ENCODE measurements at regions not wholly inside any gene's neighbourhood (a gene's known extent, or its start where the extent isn't known, plus 50 kb on each side); places are given as distances from the start of the nearest gene placed in this dataset.

- no peak for DNase-seq (ENCODE audit: low read depth)
Observed at GRCh38 chr16:66137853-66138252, 228.6 kb upstream of the CDH5 start.

- DNase-seq (ENCODE audit: low read depth) = no peak
Observed at GRCh38 chr16:66136841-66137240, 229.7 kb upstream of the CDH5 start.

GRCh38 chr16:66135838-66136237, 230.7 kb upstream of the CDH5 start:
- no peak for DNase-seq (ENCODE audit: low read depth)

GRCh38 chr16:66135421-66135831, 231.1 kb upstream of the CDH5 start:
- DNase-seq (ENCODE audit: low read depth) = no peak

GRCh38 chr16:66134875-66135274, 231.6 kb upstream of the CDH5 start:
- no peak for DNase-seq (ENCODE audit: low read depth)

GRCh38 chr16:66133643-66134338, 232.7 kb upstream of the CDH5 start:
- no peak for DNase-seq (ENCODE audit: low read depth)

GRCh38 chr16:66131895-66132294, 234.6 kb upstream of the CDH5 start:
- no peak for DNase-seq (ENCODE audit: low read depth)

DNA sequence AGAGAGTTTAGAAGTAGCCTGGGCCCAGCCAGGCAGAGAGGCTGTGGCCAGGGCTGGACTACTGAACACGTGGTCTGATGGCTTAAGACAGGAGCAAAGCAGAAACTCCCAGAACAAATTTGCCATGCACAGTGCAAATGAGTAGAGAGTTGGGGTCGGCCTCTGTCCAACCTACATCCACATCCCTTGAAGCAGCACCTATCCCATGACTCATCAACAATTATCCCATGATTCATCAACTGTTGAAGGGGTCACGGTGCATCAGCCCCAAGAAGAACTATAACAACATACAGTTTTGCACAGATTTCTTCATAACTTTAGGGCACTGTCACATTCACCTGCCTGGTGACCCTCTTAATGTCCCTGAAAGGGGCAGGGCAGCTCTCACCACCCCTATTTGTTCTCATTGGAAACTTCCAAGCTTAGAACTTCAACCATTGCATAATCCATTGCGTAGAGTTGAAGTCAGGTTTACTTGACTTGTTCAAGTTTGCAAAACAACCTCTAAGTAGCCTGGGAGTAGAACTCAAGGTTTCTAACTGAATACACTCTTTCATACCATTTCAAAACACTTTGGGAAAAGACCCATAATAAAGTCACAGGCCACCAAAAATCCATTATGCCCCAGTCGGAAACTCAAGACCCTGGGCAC, 235.2 kb upstream of the CDH5 start:
- no peak for DNase-seq (ENCODE audit: low read depth)

GRCh38 chr16:66130296-66130905, 236.1 kb upstream of the CDH5 start:
- no peak for DNase-seq (ENCODE audit: low read depth)

DNA sequence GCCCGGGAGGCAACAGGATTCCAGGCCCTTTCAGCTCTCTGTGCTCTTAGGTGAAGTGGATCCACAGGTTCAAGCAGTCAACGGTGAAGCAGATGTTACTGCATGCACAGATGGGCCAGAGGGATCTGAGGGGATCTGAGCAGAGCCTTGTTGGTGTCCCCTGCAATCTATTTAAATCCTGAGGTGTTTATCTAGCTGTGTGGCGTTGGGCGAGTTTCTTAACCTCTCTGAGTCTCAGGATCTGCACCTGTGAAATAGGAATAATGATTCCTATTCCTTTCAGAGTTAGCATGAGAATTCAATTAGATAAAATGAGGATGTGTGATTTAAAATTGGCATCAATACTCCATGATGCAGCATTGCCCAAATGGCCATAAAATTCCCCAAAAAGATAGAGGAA, 237.3 kb upstream of the CDH5 start:
- no peak for DNase-seq (ENCODE audit: low read depth)

DNA sequence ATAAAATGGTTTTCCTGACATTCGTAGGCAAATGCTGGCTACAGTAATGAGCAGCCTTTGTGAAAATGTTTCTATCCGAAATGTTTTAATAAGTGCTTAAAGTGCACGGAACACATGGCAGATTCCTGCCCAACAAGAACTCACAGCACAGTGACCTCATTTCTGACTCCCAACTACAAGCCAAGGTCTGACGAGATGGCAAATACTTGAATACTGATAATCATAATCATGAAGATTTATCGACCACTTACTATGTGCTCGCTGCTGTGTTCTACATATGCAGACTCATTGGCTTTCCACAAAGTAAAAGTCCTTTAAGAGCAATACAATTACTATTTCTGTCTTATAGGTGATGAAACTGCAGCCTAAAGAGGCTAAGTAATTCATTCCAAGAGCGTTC, 238.1 kb upstream of the CDH5 start:
- DNase-seq (ENCODE audit: low read depth) = no peak

- DNase-seq (ENCODE audit: low read depth) = no peak
Observed at GRCh38 chr16:66127459-66128370, 238.8 kb upstream of the CDH5 start.

DNA sequence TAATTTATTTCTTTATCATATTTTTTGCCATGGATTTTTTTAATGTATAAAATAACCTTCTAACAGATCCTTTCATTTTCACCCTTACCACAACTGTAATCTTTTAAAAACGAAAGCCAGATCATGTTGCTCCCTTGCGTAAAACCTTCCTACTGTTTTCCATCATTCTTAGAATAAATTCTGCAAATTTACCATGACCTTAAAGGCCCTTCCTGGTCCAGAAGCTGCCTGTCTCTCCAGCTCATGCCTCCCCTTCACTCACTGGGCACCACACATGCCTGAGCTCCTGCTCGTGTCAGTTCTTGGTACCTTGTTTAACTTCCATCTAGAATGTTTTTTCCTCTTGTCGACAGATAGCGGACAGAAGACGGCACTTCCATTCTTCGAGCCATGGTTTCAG, 245.0 kb upstream of the CDH5 start:
- DNase-seq (ENCODE audit: low read depth) = no peak

DNA sequence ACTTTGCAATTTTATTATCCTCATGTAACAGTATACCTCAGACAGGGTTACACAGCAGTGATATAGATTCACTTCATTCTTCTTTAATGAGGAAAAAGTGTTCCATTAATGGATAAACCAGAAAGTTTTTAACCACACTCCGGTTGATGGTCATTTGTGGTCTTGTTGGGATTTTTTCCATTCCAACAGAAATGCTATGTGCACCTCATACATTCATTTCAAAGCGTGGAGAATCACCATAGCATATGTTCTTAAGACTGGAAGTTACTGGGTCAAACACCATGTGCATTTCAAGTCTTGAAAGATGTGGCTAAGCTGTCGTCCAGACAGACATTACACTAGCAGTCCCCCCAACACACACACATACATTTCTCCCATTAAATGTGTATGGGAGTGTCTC, 245.8 kb upstream of the CDH5 start:
- no peak for DNase-seq (ENCODE audit: low read depth)

GRCh38 chr16:66116163-66117002, 250.1 kb upstream of the CDH5 start:
- DNase-seq (ENCODE audit: low read depth) = no peak

DNA sequence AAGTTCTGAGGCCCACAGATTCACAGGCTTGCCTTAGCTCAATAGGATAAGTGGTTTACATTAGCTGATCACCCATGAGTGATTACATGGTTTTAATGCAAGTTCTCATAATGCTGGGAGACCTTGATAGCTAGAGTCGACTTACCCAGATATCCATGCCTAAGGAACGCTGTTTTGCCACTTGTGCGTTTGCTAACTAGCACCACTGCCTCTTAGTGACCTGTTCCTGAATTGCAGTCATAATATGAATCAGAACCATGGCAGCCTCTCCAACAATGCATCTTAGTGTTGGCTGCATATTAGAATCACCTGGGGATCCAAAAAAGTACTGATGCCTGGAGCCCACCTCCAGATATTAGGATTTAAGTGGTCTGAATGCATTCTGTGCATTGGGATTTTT, 251.1 kb upstream of the CDH5 start:
- no peak for DNase-seq (ENCODE audit: low read depth)

- no peak for DNase-seq (ENCODE audit: low read depth)
Observed at GRCh38 chr16:66113223-66113622, 253.3 kb upstream of the CDH5 start.

DNA sequence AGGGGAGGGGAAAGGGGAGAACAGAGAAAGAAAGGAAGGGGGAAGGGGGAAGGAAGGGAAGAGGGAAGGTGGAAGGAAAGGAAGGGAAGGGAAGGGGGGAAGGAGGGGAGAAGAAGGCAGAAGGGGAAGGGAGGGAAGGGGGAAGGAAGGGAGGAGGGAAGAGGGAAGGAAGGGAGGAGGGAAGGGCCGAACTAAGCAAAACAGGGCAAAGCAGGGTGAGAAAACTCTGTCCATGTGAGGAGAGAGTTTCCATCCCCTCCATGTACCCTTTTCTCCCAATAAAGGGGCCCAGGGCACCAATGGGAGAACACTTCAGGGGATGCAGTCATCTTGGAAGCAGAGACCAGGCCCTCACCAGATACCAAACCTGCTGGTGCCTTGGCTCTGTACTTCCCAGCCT, 256.8 kb upstream of the CDH5 start:
- no peak for DNase-seq (ENCODE audit: low read depth)

DNA sequence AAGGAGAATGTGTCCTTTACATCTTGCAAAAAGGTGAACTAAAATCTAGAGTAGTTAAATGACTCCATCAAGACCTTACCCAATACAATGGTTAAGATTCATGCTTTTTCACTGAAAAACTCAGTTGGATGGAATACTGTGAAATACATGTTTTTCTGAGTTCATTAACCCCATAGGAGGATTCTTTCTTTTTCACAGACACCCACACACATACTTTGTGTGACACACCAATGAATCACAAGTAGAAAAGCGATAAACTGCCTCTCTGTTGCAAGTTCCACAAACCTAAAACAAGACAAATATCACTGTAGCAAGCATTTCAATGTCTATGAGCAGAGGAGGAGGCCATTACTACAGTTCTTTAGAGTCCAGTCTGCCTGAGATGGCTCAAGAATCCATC, 258.8 kb upstream of the CDH5 start:
- no peak for DNase-seq (ENCODE audit: low read depth)

DNA sequence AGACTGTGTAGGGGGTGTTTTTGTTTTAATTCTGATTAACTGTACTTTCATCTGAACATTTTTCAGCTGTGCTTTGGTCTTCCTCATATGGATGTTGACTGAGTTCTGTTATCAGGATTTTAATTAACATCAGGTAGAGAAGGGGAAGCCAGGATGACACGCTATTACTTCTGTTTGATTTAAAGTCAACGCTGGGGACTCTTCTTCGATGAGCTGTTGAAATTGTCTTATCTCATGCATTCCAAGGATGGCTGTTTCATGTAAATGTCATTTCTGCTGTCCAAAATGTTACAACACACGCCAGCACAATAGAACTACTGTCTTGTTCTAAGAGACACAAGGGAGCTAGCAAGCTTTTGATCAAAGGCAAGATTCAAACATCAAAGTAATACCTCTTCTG, 263.3 kb upstream of the CDH5 start:
- no peak for DNase-seq (ENCODE audit: low read depth)

DNA sequence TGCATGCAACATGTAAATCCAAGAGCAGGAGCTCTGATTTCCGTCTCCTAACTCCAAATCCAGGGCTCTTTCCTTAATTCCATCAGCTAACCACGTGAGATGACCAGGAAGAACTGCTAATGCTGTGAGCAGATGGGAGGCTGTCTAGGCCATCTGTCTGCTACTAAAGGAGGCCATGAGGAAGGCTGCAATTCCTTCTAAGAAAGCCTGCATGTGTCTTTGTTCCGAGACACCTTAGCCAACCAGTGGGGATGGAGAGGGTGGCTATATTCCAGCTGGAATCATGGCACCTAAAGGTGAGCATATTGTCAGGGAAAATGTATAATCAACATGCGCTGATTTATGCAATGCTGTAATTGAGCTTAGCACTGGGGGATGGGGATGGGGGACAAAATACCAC, 267.2 kb upstream of the CDH5 start:
- DNase-seq (ENCODE audit: low read depth) = no peak

- no peak for DNase-seq (ENCODE audit: low read depth)
Observed at GRCh38 chr16:66097751-66098150, 268.7 kb upstream of the CDH5 start.
